ENCODE measurements at regions not wholly inside any gene's neighbourhood (a gene's known extent, or its start where the extent isn't known, plus 50 kb on each side); places are given as distances from the start of the nearest gene placed in this dataset.

Small RNAs in the stretch of these regions (small RNA-seq; reads per million reads assigned to genes)
- gene RNU6-279P (0 reads per million in 2 experiments), gene RNU6-871P (0 reads per million in 2 experiments)

Measured in right lobe of liver (tissue), 1 donor.